Mesendoderm (in vitro differentiated cells): ENCODE measurements at regions not wholly inside any gene's neighbourhood (a gene's known extent, or its start where the extent isn't known, plus 50 kb on each side); places are given as distances from the start of the nearest gene placed in this dataset.

Experiments used
- DNase-seq: peaks from one replicate; pipeline ENCODE4 v3.0.0; 2013
- H2AK5ac ChIP-seq: 2 replicates; pipeline ENCODE4 v1.6.1; 2013; ENCODE audit warnings: low read length, inconsistent platforms
- H2BK120ac ChIP-seq: 2 replicates; pipeline ENCODE4 v1.6.1; 2013; ENCODE audit warnings: low read depth, mild to moderate bottlenecking, low read length, moderate library complexity, mixed read lengths
- H2BK15ac ChIP-seq: replicated peaks from 2 replicates; pipeline ENCODE4 v1.6.1; 2013; ENCODE audit warnings: low read depth, mild to moderate bottlenecking, moderate library complexity
- H2BK5ac ChIP-seq: 2 replicates; pipeline ENCODE4 v1.6.1; 2013; ENCODE audit warnings: low read length, inconsistent platforms
- H3K18ac ChIP-seq: 2 replicates; pipeline ENCODE4 v1.6.1; 2013; ENCODE audit warnings: mild to moderate bottlenecking, low read length, mixed read lengths
- H3K23ac ChIP-seq: one replicate; pipeline ENCODE4 v1.6.1; 2013; ENCODE audit warnings: low read length
- H3K27ac ChIP-seq: 2 replicates; pipeline ENCODE4 v1.5.1; 2013; ENCODE audit warnings: low read depth, mild to moderate bottlenecking, inconsistent platforms, low read length, moderate library complexity
- H3K27me3 ChIP-seq: 2 replicates; pipeline ENCODE4 v1.6.1; 2013; ENCODE audit warnings: low read length, control low read depth, mild to moderate bottlenecking, inconsistent platforms; ENCODE audit not compliant: insufficient read depth, poor library complexity
- H3K36me3 ChIP-seq: 2 replicates; pipeline ENCODE4 v1.6.1; 2013; ENCODE audit warnings: low read length, inconsistent platforms; ENCODE audit not compliant: control insufficient read depth, insufficient read depth
- H3K4ac ChIP-seq: one replicate; pipeline ENCODE4 v1.6.1; 2013; ENCODE audit warnings: low read depth, mild to moderate bottlenecking, low read length, moderate library complexity
- H3K4me1 ChIP-seq: 2 replicates; pipeline ENCODE4 v1.6.1; 2013; ENCODE audit warnings: low read depth, low read length, inconsistent platforms; ENCODE audit not compliant: control insufficient read depth
- H3K4me2 ChIP-seq: 2 replicates; pipeline ENCODE4 v1.6.1; 2013; ENCODE audit warnings: low read length
- H3K4me3 ChIP-seq: 2 replicates; pipeline ENCODE4 v1.5.1; 2013; ENCODE audit warnings: mild to moderate bottlenecking, low read length
- H3K56ac ChIP-seq: one replicate; pipeline ENCODE4 v1.6.1; 2013; ENCODE audit warnings: low read length
- H3K79me1 ChIP-seq: 2 replicates; pipeline ENCODE4 v1.6.1; 2013; ENCODE audit warnings: low read length, inconsistent platforms
- H3K79me2 ChIP-seq: 2 replicates; pipeline ENCODE4 v1.6.1; 2013; ENCODE audit warnings: mild to moderate bottlenecking, low read length; ENCODE audit not compliant: control insufficient read depth, insufficient read depth
- H3K9ac ChIP-seq: 2 replicates; pipeline ENCODE4 v1.6.1; 2013; ENCODE audit warnings: low read length, inconsistent platforms
- H4K5ac ChIP-seq: one replicate; pipeline ENCODE4 v1.6.1; 2013; ENCODE audit warnings: low read length
- H4K8ac ChIP-seq: one replicate; pipeline ENCODE4 v1.6.1; 2013; ENCODE audit warnings: low read depth, mild to moderate bottlenecking, control low read depth, low read length, moderate library complexity
- WGBS: extraction: QIAGEN DNeasy Blood & Tissue Kit; methylation state at CpG from one replicate; pipeline ENCODE4 v1.1.7; 2013; ENCODE audit warnings: low lambda C conversion rate, missing lambda C conversion rate; ENCODE audit not compliant: insufficient coverage; ENCODE audit errors: extremely low coverage; 5-methylcytosine and 5-hydroxymethylcytosine counted together

DNA sequence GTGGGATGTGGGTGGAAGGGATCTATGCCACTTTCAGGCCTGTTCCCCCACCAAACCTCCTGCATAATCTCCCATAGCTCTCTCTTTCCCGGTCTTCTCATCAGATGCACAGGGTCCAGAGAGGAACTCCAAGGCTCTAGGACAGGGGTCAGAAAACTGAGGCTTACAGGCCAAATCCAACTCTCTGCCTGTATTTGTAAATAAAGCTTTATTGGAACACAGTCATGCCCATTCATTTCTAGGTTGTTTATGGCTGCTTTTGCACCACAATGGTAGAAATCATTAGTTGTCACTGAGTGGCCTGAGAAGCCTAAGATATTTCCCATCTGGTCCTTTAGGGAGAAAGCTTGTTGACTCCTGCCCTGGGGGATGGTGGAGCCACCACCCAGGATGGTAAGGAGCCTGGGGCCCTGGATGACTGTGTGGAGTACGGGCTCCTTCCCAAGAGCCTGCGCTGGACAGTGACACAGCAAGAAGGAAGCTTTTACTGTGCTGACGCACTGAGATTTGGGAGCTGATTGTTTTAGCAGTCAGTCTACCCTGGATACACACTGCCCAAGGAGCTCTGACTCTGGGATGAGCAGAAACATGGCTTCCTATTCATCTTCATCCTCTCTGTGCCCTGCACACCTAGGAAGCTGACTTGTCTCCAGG, 64.0 kb upstream of the RAPGEF1 start:
- Histone ChIP-seq H3K9ac (no peak overlapping the region), H3K23ac (no peak overlapping the region), H3K4me1 (no peaks in the 10 kb centered on the region), H4K5ac (no peak overlapping the region), H2BK5ac (no peak overlapping the region), H3K18ac (no peak overlapping the region), H3K27ac (no peak overlapping the region), H3K27me3 (no peaks in the 10 kb centered on the region), H2BK15ac (no peak overlapping the region), H3K79me2 (no peaks in the 10 kb centered on the region), H2BK120ac (no peak overlapping the region), H3K4me2 (no peak overlapping the region), H3K4ac (no peak overlapping the region), H4K8ac (no peak overlapping the region), H3K4me3 (no peak overlapping the region), H3K36me3 (no peaks in the 10 kb centered on the region), H3K79me1 (no peaks in the 10 kb centered on the region), H3K56ac (no peak overlapping the region), H2AK5ac (no peak overlapping the region)
- no peak for DNase-seq
- WGBS: no CpG with 5 or more reads among the region's 4 CpGs

DNA sequence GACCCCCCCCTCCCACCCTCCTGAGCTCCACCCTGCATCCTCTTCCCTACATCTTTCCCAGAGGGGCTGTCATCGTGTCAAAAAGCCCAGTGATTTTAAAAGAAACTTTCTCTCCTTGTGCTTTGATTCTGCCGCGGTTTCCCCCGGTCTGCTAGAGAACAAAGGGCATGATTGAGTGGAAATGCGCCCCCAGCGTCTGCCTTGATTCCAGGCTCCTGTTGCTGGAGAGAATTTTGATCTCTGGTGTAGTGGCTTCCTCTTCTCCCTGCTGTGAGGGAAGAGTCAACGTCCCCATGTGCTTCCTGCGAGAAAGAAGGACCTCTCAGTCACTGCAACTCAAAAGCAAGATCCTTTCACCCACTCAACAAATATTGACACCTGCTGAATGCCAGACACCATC, 61.9 kb upstream of the RAPGEF1 start:
- H3K4me1 ChIP-seq: no peaks in the 10 kb centered on the region
- no peak overlapping the region for H3K56ac ChIP-seq
- H3K27ac ChIP-seq: no peak overlapping the region
- no peak overlapping the region for H3K9ac ChIP-seq
- H3K18ac ChIP-seq: no peak overlapping the region
- H3K36me3 ChIP-seq: no peaks in the 10 kb centered on the region
- no peak overlapping the region for H4K5ac ChIP-seq
- H3K4me2 ChIP-seq: no peak overlapping the region
- no peaks in the 10 kb centered on the region for H3K79me2 ChIP-seq
- no peak overlapping the region for H4K8ac ChIP-seq
- H3K4ac ChIP-seq: no peak overlapping the region
- no peaks in the 10 kb centered on the region for H3K27me3 ChIP-seq
- H2AK5ac ChIP-seq: no peak overlapping the region
- peak; percentile 20 for DNase-seq
- no peak overlapping the region for H2BK5ac ChIP-seq
- H2BK120ac ChIP-seq: no peak overlapping the region
- no CpG with 5 or more reads among the region's 8 CpGs for WGBS
- no peak overlapping the region for H2BK15ac ChIP-seq
- H3K4me3 ChIP-seq: no peak overlapping the region
- no peaks in the 10 kb centered on the region for H3K79me1 ChIP-seq
- no peak overlapping the region for H3K23ac ChIP-seq

DNA sequence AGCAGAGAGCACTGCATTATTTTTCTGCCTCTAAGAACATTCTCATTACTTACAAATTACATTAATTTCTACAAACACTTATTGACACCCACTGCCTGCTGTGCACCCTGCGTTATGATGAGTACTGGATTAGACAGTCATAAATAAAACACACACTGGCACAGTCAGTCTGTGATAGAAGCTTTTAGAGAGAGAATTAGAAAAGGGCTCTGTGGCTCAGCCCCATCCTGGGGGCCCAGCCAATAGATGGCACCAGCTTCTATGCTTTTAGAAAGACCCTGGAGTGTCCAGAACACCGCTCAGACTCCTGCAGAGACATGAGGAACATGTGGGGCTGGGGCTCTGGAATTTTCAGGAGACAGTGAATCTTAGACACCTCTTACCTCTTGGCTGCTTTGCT, 61.0 kb upstream of the RAPGEF1 start:
- Histone ChIP-seq H3K56ac (no peak overlapping the region), H3K4ac (no peak overlapping the region), H2AK5ac (no peak overlapping the region), H3K79me1 (no peaks in the 10 kb centered on the region), H3K18ac (no peak overlapping the region), H3K4me2 (no peak overlapping the region), H3K23ac (no peak overlapping the region), H3K4me1 (no peaks in the 10 kb centered on the region), H3K36me3 (no peaks in the 10 kb centered on the region), H3K9ac (no peak overlapping the region), H2BK120ac (no peak overlapping the region), H3K27me3 (no peaks in the 10 kb centered on the region), H4K8ac (no peak overlapping the region), H4K5ac (no peak overlapping the region), H2BK15ac (no peak overlapping the region), H2BK5ac (no peak overlapping the region), H3K4me3 (no peak overlapping the region), H3K79me2 (no peaks in the 10 kb centered on the region), H3K27ac (no peak overlapping the region)
- no peak for DNase-seq
- WGBS: no CpG with 5 or more reads among the region's 2 CpGs

DNA sequence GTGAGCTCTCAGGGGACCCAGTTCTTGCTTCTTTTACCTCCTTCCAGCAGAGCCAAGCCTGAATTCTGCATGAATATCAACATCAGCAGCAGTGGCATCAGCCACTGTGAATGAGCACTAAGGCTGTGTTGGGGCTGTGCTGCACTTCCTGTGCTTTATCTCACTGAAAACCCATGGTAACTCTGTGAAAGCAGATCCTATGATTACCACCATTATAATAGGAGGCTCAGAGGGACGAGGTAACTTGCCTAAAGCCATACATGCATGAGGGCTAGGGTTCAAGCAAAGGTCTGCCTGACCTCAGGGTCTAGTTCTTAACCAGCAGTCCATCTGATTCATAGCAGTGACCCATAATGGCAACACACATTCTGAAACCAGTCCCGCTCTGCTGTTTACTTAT, 60.5 kb upstream of the RAPGEF1 start:
- no peak overlapping the region for H3K4me3 ChIP-seq
- H3K4me2 ChIP-seq: no peak overlapping the region
- no peak overlapping the region for H3K4ac ChIP-seq
- no peak overlapping the region for H2BK120ac ChIP-seq
- H3K23ac ChIP-seq: no peak overlapping the region
- no peak overlapping the region for H3K18ac ChIP-seq
- H3K9ac ChIP-seq: no peak overlapping the region
- H2AK5ac ChIP-seq: no peak overlapping the region
- H4K8ac ChIP-seq: no peak overlapping the region
- no peak overlapping the region for H2BK15ac ChIP-seq
- H3K27ac ChIP-seq: no peak overlapping the region
- no peak overlapping the region for H4K5ac ChIP-seq
- no peak overlapping the region for H3K56ac ChIP-seq
- H3K27me3 ChIP-seq: no peaks in the 10 kb centered on the region
- H3K4me1 ChIP-seq: no peaks in the 10 kb centered on the region
- no peak overlapping the region for H2BK5ac ChIP-seq
- no peak for DNase-seq
- H3K36me3 ChIP-seq: no peaks in the 10 kb centered on the region
- WGBS: no CpG with 5 or more reads among the region's 2 CpGs
- H3K79me1 ChIP-seq: no peaks in the 10 kb centered on the region
- H3K79me2 ChIP-seq: no peaks in the 10 kb centered on the region

DNA sequence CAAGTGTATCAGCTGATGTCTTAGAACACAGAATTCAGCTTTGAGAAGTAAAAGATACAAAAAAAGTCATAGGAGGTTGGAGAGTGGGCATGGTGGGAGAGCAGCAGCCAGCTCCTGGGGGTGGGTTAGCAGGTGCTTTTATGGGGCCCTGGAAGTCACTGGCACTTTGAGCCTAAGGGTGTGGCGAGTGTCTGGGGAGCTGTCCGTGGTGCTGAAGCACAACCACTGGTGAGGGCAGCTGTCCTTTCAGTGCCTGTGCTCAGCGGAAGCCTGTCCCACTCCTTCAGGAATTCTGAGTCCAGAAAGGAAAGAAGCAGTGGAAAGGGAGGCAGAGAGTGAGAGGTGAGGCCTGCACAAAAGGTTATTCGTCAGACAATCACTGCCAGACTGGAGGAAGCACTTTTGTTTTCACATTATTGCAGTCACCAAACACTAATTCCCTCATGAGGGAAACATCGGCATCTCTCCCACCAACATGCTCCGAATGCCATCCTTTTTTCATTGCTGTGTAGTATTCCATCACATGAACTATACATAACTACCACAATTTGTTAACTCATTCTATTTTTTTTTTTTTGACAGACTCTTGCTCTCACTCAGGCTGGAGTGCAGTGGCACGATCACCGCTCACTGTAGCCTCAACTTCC, 59.4 kb upstream of the RAPGEF1 start:
- no peaks in the 10 kb centered on the region for H3K79me1 ChIP-seq
- H3K9ac ChIP-seq: no peak overlapping the region
- no peaks in the 10 kb centered on the region for H3K27me3 ChIP-seq
- H2BK15ac ChIP-seq: no peak overlapping the region
- no peak overlapping the region for H4K8ac ChIP-seq
- no peak overlapping the region for H3K4ac ChIP-seq
- H3K79me2 ChIP-seq: no peaks in the 10 kb centered on the region
- H2BK5ac ChIP-seq: no peak overlapping the region
- DNase-seq: peak; percentile 75
- no peak overlapping the region for H2BK120ac ChIP-seq
- no peak overlapping the region for H3K23ac ChIP-seq
- H3K4me1 ChIP-seq: no peaks in the 10 kb centered on the region
- no CpG with 5 or more reads among the region's 8 CpGs for WGBS
- no peak overlapping the region for H2AK5ac ChIP-seq
- no peak overlapping the region for H3K4me3 ChIP-seq
- no peak overlapping the region for H3K56ac ChIP-seq
- no peak overlapping the region for H4K5ac ChIP-seq
- no peaks in the 10 kb centered on the region for H3K36me3 ChIP-seq
- no peak overlapping the region for H3K27ac ChIP-seq
- H3K18ac ChIP-seq: no peak overlapping the region
- H3K4me2 ChIP-seq: no peak overlapping the region

DNA sequence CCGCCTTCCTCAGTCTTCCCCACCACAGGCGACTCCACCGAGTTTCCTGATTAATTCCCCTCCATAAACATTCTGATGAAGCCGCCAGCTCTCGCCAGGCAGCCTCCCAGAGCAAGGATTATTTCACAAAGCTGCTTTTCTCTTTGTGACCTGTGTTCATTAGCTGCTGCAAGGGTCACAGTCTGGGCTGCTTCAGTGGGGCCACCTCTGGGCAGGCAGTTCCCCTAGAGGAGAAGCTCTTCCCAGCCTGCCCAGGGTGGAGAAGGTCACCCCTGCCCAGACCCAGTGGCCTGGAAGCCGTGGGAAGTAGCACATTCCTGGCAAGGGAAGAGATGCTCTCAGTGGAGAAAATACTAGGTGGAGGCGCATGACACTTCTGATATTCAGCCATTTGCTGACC, 58.4 kb upstream of the RAPGEF1 start:
- H3K56ac ChIP-seq: no peak overlapping the region
- no peak overlapping the region for H2BK15ac ChIP-seq
- H3K9ac ChIP-seq: no peak overlapping the region
- H3K4me2 ChIP-seq: no peak overlapping the region
- no peaks in the 10 kb centered on the region for H3K79me2 ChIP-seq
- H2AK5ac ChIP-seq: no peak overlapping the region
- no peak overlapping the region for H4K8ac ChIP-seq
- H3K79me1 ChIP-seq: no peaks in the 10 kb centered on the region
- no peak overlapping the region for H2BK120ac ChIP-seq
- H4K5ac ChIP-seq: no peak overlapping the region
- no peak overlapping the region for H2BK5ac ChIP-seq
- no peak overlapping the region for H3K4me3 ChIP-seq
- no peaks in the 10 kb centered on the region for H3K36me3 ChIP-seq
- no peaks in the 10 kb centered on the region for H3K27me3 ChIP-seq
- H3K27ac ChIP-seq: no peak overlapping the region
- DNase-seq: no peak
- no peak overlapping the region for H3K18ac ChIP-seq
- no CpG with 5 or more reads among the region's 7 CpGs for WGBS
- H3K23ac ChIP-seq: no peak overlapping the region
- H3K4ac ChIP-seq: no peak overlapping the region
- no peaks in the 10 kb centered on the region for H3K4me1 ChIP-seq
